GM18526 (cell line): ENCODE measurements at regions not wholly inside any gene's neighbourhood (a gene's known extent, or its start where the extent isn't known, plus 50 kb on each side); places are given as distances from the start of the nearest gene placed in this dataset.

Source experiments
- POLR2A ChIP-seq: IDR thresholded peaks from 3 replicates; pipeline ENCODE4 v1.6.1; 2011; ENCODE audit not compliant: insufficient read length; ENCODE audit errors: extremely low read depth

DNA sequence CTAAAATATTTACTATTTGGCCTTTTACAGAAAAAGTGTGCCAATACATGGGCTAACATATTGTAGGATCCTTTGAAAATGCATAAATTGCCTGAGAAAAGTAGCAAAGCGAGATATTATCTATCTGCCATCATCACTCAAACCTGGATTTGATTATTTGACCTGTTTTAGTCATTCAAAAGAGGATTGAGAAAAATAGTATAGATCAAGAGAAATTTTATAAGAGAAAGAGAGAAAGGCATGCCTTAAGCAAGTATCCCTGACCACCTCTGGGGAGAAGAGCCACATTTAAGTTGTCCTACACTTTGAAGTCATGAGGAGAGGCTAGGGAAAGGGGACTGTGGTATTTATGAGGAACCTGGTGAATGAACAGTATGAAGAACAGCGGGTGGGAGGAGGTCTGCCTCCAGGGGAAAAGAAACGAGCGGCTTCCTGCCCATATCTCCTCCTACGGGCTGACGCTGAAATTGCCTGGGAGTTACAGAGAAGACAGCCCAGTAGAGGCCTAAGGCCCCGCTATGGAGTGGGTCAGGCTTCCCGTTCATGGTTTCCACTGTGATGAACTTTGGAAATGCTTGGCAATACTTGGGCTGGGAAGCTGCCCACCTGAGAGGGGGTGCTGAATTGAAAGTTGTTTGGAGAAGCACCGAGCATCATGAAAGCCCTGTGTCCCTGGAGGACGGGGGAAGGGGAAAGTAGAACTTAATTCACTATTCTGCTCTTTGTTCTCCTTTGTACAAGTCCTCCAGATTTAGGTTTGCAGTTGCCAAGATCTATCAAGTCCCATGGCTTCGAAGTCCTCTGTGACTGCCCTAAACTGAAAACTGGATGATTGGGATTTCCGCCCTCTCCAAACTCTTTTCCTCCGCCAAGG, 106.9 kb upstream of the ACSL4 start:
- no peak for TF ChIP-seq POLR2A

GRCh38 chrX:109840585-109840984, 107.5 kb upstream of the ACSL4 start:
- no peak for TF ChIP-seq POLR2A

- no peak for TF ChIP-seq POLR2A
Observed at GRCh38 chrX:109841257-109841656, 108.2 kb upstream of the ACSL4 start.

DNA sequence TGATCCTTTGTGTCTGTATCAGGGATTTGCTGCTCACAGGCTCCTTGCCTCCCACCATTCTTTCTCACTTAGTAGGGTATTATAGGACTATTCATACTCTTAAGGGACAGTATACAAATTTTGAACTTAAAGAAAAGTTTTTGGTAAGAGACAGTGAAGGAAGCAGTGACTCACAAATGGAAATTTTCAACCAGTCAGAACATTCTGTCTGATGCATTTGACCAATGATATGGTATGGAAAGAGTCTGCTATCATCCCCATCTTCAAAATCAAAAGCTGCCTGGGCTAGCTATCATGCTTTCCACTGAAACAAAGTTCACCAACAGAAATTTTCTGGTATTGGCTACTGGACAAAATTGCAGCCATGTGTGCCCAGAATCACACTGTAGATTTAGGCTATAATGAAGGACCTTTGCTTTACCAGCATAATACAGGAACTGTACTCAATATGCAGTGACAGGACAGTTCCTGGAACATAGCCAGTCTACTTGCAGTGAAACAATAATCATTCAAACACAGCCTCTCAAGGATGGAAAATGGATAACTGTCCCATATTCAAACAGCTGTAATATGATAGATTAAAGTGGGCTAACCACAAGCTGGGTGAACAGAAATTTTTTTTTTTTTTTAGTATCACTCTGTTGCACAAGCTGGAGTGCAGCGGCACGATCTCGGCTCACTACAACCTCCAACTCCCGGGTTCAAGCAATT, 109.0 kb upstream of the ACSL4 start:
- TF ChIP-seq POLR2A = no peak

DNA sequence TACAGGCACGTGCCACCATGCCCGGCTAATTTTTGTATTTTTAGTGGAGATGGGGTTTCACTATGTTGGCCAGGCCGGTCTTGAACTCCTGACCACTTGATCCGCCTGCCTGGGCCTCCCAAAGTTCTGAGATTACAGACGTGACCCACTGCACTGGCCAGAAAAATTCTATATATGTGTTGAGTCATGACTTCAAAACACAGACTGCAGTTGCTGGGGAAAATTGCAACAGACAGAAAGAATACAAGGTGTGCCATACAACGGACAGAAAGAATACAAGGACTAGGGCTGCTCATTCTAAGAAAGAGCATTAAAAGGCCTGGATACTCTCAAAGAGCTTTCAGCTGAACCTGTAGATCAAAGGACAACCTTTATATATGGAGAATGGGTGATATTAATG, 109.6 kb upstream of the ACSL4 start:
- no peak for TF ChIP-seq POLR2A

DNA sequence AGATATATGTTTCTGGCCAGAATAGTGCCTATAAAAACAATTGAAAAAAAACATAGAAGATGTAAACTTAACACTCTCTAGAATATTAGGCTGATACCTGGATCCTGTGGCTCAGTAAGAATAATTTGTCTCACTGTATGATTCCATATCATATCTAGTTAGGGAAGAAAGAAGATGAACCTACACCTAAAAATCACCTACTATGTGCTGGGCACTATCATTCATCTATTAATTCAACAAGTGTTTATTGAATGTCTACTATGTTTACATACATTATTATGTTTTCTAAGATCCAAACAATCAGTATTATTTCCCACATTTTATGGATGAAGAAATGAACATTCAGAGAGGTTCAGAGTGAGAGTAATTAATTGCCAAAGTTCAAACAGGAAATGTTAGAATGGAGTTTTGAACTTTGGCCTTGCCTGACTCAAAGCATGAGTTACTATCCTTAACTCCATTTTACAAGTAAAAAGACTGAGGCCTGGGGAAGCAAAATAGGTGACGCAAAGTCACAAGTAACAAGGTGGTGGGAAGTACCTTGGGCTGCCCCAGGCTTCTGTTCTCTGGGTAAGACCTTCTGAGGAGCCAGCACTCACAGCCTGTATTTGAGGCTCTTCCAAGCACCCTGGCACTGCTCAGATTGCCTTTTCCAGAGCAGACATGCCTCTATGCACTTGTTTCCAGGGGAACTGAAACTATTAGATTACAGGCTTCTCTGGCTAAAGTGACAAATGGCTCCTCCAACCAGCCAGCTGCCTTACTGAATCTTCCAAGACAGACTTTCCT, 111.1 kb upstream of the ACSL4 start:
- no peak for TF ChIP-seq POLR2A

- TF ChIP-seq POLR2A = no peak
Observed at GRCh38 chrX:109844986-109845385, 111.9 kb upstream of the ACSL4 start.

DNA sequence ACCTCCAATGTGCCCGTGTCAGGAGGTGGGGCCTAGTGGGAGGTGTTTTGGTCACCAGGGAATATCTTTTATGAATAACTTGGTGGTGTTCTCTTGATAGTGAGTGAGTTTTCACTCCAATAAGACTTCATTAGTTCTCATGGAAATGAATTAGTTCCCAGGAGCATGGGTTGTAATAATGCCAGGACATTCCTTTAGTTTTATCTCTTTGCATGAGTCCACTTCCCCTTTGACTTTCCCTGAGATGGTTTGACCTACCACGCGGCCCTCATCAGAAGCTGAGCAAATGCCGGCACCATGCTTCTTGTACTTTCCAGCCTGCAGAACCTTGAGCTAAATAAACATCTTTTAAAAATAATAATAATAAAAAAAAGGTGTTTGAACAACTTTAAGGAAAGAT, 112.9 kb upstream of the ACSL4 start:
- TF ChIP-seq POLR2A = no peak

- TF ChIP-seq POLR2A = no peak
Observed at GRCh38 chrX:109847257-109848187, 114.5 kb upstream of the ACSL4 start.

DNA sequence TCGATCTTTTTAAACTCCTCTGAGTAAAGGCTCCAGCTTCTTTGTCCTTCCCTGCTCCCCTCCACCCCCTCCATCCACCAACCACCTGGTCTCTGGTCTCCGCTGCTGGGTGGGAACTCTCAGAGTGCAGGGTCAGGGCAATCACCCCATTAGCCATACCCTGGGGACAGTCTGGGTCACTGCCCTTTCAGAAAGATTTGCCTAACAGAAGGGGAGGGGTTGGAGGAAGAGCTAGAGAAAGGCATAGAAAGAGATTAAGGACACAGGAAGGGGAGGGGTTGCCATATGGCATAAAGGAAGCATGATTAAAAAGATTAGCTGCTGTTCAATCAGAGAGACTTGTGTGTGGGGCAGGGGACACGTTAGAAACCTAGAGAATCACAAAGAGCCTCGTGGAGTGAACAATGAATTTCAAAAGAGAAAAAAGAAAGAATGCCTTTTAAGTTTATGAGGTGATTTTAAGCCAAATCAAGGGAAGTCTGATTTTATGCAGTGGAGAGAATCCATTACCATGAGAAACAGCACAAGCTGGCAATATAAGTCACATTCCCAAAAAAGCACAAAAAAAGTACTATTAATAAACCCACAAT, 115.5 kb upstream of the ACSL4 start:
- TF ChIP-seq POLR2A = no peak

GRCh38 chrX:109854096-109854495, 121.0 kb upstream of the ACSL4 start:
- no peak for TF ChIP-seq POLR2A

- no peak for TF ChIP-seq POLR2A
Observed at GRCh38 chrX:109855501-109855900, 122.4 kb upstream of the ACSL4 start.

- TF ChIP-seq POLR2A = no peak
Observed at GRCh38 chrX:109856974-109857373, 123.9 kb upstream of the ACSL4 start.

DNA sequence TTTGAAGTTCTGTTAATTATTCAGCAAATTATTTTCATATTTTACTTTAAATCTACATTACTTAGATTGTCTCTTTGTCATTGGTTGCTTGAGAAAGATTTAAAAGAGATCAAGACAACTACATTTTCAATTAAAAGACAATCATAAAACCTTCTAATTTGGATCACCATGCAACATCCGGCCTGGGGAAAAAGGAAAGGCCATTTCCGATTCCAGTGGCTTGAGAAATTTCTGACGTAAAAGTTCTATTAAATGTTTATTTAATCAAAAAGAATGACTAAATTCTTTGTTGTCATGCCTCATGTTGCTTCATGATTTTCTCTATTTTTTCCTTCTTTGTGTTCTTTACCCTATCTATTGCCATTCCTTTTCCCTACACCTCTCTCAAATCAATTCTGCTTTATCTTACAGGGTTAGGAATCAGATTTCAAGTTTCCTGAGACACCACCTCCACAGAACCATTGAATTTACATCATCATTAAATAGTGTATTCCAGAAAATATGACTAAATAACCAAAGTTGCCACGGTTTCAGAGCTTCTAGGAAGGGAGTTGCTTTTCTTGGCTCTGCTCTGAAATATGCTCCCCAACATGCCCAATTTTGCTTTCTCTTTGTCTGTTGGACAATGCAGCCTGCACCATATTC, 124.6 kb upstream of the ACSL4 start:
- TF ChIP-seq POLR2A = no peak
